ENCODE measurements at regions not wholly inside any gene's neighbourhood (a gene's known extent, or its start where the extent isn't known, plus 50 kb on each side); places are given as distances from the start of the nearest gene placed in this dataset.

GRCh38 chr18:54100920-54101470 lies 123.5 kb downstream of the MBD2 start:
- no peak for DNase-seq (ENCODE audit: low read depth)

- no peak for DNase-seq (ENCODE audit: low read depth)
Measured at GRCh38 chr18:54100466-54100865, 124.0 kb downstream of the MBD2 start.

- DNase-seq (ENCODE audit: low read depth) = no peak
Measured at GRCh38 chr18:54094474-54094873, 130.0 kb downstream of the MBD2 start.

GRCh38 chr18:54090856-54091255 lies 133.6 kb downstream of the MBD2 start:
- no peak for DNase-seq (ENCODE audit: low read depth)

GRCh38 chr18:54089749-54090459 lies 134.6 kb downstream of the MBD2 start:
- DNase-seq (ENCODE audit: low read depth) = no peak

GRCh38 chr18:54086863-54087262 lies 137.6 kb downstream of the MBD2 start:
- DNase-seq (ENCODE audit: low read depth) = no peak

GRCh38 chr18:54086046-54086802 lies 138.2 kb downstream of the MBD2 start:
- no peak for DNase-seq (ENCODE audit: low read depth)

- no peak for DNase-seq (ENCODE audit: low read depth)
Measured at GRCh38 chr18:54080858-54081257, 143.6 kb downstream of the MBD2 start.

GRCh38 chr18:54076166-54076565 lies 148.3 kb downstream of the MBD2 start:
- DNase-seq (ENCODE audit: low read depth) = no peak

GRCh38 chr18:54075689-54076088 lies 148.8 kb downstream of the MBD2 start:
- no peak for DNase-seq (ENCODE audit: low read depth)

- no peak for DNase-seq (ENCODE audit: low read depth)
Measured at GRCh38 chr18:54069729-54070128, 154.7 kb downstream of the MBD2 start.

GRCh38 chr18:54060343-54061005 lies 164.0 kb downstream of the MBD2 start:
- DNase-seq (ENCODE audit: low read depth) = no peak

GRCh38 chr18:54052732-54053429 lies 171.6 kb downstream of the MBD2 start:
- no peak for DNase-seq (ENCODE audit: low read depth)

- no peak for DNase-seq (ENCODE audit: low read depth)
Measured at GRCh38 chr18:54052259-54052658, 172.2 kb downstream of the MBD2 start.

GRCh38 chr18:54043484-54044251 lies 180.8 kb downstream of the MBD2 start:
- no peak for DNase-seq (ENCODE audit: low read depth)

- DNase-seq (ENCODE audit: low read depth) = no peak
Measured at GRCh38 chr18:54035927-54036326, 188.5 kb downstream of the MBD2 start.

- DNase-seq (ENCODE audit: low read depth) = no peak
Measured at GRCh38 chr18:54033052-54033451, 191.4 kb downstream of the MBD2 start.

- no peak for DNase-seq (ENCODE audit: low read depth)
Measured at GRCh38 chr18:54032412-54032811, 192.1 kb downstream of the MBD2 start.

- DNase-seq (ENCODE audit: low read depth) = no peak
Measured at GRCh38 chr18:54031243-54031642, 193.2 kb downstream of the MBD2 start.

GRCh38 chr18:54030434-54030833 lies 194.0 kb downstream of the MBD2 start:
- no peak for DNase-seq (ENCODE audit: low read depth)

GRCh38 chr18:54023471-54023870 lies 201.0 kb downstream of the MBD2 start:
- DNase-seq (ENCODE audit: low read depth) = no peak

Data from GM04503 (cell line).